Astrocyte of the spinal cord (primary cell): ENCODE measurements at regions not wholly inside any gene's neighbourhood (a gene's known extent, or its start where the extent isn't known, plus 50 kb on each side); places are given as distances from the start of the nearest gene placed in this dataset.
"Not testable (repeated sequence)": the region's sequence is repeated elsewhere in the genome, so short reads cannot be mapped to it uniquely, and the experiment has no call there.

Experiments used
- DNase-seq: peaks from one replicate; pipeline ENCODE4 v3.0.0; 2011; ENCODE audit warnings: low read depth, low spot score
- H3K4me3 ChIP-seq: 2 replicates; pipeline ENCODE4 v1.5.1; 2011; ENCODE audit warnings: low read depth, mild to moderate bottlenecking, low read length, moderate library complexity
- in situ Hi-C: cut with HindIII; loops from 2 replicates; pipeline ENCODE4 v1.10.0; 2017; ENCODE audit warnings: low sequenced_read_pairs
- TF ChIP-seq, protein P1 (sequence below): IDR thresholded peaks from 2 replicates; pipeline ENCODE4 v1.5.1; 2012; ENCODE audit warnings: low read depth, mild to moderate bottlenecking, low read length, inconsistent platforms

DNA sequence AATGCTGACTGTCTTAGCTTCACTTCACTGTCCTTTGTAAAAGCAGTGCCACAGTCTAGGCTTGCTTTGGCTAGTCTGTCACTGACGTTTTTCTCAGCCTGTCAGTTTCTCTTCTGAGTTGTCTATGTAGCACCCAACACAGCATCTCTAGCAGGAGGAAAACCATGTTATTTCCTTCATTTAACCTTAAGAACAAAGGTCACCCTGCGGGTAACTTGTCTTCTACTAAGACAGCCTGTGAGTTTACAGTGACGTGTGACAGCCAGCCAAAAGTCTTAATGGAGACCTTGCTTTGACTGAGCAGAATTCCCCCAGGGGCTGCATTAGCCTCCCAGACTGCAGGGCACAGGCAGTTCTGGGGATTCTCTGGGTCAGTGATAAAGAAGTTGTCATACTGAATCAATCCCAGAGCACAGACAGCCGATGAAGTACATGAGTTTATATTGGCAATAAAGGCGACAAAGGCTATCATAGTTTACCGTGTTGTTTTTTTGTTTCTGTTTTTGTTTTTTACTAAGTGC lies 296.0 kb upstream of the KIAA1217 start:
- TF ChIP-seq, protein P1, sequence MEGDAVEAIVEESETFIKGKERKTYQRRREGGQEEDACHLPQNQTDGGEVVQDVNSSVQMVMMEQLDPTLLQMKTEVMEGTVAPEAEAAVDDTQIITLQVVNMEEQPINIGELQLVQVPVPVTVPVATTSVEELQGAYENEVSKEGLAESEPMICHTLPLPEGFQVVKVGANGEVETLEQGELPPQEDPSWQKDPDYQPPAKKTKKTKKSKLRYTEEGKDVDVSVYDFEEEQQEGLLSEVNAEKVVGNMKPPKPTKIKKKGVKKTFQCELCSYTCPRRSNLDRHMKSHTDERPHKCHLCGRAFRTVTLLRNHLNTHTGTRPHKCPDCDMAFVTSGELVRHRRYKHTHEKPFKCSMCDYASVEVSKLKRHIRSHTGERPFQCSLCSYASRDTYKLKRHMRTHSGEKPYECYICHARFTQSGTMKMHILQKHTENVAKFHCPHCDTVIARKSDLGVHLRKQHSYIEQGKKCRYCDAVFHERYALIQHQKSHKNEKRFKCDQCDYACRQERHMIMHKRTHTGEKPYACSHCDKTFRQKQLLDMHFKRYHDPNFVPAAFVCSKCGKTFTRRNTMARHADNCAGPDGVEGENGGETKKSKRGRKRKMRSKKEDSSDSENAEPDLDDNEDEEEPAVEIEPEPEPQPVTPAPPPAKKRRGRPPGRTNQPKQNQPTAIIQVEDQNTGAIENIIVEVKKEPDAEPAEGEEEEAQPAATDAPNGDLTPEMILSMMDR, result no peak
- no peak for DNase-seq
- in situ Hi-C loops, result no loop called here
- H3K4me3 ChIP-seq, result no peak overlapping the region

DNA sequence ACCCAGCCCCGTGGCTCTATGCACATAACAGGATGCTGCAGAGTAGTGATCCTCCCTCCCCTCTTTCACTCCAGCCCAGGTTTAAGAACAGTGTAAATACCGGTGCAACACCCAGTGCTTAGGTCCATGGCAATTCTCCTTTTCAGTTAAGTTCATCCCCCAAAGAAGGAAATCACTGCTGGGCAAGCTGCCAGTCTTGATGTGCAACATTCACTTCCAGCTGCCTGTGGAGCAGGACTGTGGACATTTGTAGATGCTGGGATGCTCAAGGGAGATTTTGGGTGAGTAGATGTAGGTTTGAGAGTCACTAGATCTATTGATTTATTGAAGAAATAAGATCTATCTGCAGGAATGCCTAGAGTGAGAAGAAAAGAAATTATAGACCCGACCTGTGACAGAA lies 294.3 kb upstream of the KIAA1217 start:
- in situ Hi-C loops, result no loop called here
- TF ChIP-seq, protein P1, result no peak
- no peak for DNase-seq
- no peak overlapping the region for H3K4me3 ChIP-seq

DNA sequence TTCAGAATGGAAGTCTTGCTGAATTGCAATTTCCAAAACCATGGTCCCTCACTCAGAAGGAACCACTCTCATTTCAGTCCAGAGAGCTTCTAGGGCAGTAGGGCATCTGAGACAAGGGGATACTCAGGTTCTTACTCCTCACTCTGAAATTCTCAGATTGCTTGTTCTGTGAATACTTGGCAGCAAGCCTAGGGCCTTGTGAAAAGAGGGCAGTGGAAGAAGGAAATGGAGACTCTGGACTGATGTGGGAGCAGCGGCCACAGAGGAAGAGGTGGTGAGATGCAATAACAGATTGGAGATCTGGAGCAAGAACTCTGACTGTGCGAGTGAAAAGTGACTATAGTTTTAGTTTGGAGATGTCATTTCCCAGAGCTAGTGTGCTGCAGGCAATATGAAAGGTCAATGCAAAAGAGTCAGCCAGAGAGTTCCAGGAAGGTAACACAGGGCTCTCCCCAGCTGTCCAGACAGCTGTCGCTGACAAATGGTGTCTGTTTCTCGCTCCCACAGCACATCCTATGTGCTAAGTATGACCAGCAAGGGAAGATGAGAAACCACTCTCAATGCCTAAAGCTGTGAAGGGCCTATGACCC lies 291.6 kb upstream of the KIAA1217 start:
- DNase-seq, result no peak
- H3K4me3 ChIP-seq, result no peak overlapping the region
- in situ Hi-C loops, result no loop called here
- TF ChIP-seq, protein P1, result no peak

DNA sequence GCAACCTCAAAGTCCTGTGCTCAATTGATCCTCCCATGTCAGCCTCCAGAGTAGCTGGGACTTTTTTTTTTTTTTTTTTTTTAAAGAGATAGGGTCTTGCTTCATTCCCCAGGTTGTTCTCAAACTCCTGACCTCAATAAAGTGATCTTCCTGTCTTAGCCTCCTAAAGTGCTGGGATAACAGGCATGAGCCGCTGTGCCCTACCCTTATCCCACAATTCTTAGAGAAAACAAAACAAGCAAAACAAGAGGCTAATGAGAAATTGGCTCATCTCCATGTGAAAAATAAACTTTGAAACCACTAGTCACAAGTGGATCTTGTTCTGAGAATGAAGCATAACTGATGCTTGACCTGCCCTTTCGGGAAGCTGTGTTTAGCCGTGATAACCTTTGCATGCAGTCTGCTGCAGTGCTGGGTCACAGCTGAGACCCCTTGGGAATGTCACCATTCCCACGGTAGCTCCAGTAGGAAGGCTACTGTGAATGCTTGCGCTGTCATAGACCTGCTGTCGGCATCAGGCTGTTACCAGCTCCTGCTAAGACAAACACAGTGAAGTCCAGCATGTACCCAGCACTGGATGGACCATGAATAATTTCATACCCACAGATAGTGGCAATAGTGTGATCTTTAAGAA lies 290.7 kb upstream of the KIAA1217 start:
- H3K4me3 ChIP-seq, result no peak overlapping the region
- DNase-seq, result no peak
- in situ Hi-C loops, result no loop called here
- TF ChIP-seq, protein P1, result no peak

- in situ Hi-C loops, result no loop called here
- TF ChIP-seq, protein P1, result no peak
- DNase-seq, result no peak
- no peak overlapping the region for H3K4me3 ChIP-seq
These were observed 290.1 kb upstream of the KIAA1217 start for GRCh38 chr10:23918839-23919238.

DNA sequence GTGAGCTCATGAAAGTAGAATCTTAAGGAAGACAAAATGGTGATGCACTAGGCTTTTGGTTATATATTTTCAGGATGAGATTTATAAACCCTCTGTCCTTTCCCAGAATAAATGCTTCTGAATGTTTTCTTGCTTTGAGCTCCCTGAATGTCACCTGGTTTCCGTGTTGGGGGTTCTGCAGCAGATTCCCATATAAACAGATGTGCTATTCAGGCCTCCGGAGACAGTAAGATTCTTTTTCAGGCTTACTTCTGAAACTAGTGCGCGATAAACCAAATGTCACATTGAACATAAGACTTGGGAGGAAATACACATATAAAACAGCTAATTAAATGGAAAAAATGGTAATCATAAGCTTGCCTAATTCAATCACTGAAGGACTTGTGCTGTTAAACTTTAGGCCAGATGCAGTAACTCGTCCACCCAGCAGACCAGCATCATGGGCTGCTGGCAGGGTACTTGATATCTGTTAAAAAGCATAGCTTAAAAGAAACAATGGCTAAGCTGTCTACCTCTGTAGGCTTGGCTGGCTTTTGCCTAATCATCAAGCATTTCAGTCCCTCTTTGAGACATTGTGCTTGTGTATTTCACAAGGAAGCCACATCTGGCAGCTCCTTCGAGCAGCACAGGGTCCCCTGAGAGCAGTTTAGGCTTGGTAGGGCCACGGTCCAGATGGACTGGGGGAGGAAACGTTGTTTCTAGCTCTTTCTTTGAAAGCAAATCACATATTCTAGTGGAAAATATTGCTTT lies 281.2 kb upstream of the KIAA1217 start:
- no peak overlapping the region for H3K4me3 ChIP-seq
- DNase-seq, result no peak
- TF ChIP-seq, protein P1, result no peak
- in situ Hi-C loops, result no loop called here

DNA sequence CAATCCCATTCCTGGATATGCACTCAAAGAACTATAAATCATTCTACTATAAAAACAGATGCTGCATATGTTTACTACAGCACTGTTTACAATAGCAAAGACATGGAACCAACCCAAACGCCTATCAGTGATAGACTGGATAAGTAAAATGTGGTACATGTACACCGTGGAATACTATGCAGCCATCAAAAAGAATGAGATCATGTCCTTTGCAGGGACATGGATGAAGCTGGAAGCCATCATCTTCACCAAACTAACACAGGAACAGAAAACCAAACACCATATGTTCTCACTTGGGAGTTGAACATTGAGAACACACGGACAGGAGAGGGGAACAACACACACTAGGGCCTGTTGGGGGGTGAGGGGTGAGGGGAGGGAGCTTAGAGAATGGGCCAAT lies 274.9 kb upstream of the KIAA1217 start:
- in situ Hi-C loops, H3K4me3 ChIP-seq, DNase-seq: not testable (repeated sequence)
